GM10266 (cell line): ENCODE measurements at regions not wholly inside any gene's neighbourhood (a gene's known extent, or its start where the extent isn't known, plus 50 kb on each side); places are given as distances from the start of the nearest gene placed in this dataset.

Source experiments
- DNase-seq: peaks from one replicate; pipeline ENCODE4 v3.0.0; 2012; ENCODE audit errors: extremely low spot score
- CTCF ChIP-seq: IDR thresholded peaks from 2 replicates; pipeline ENCODE4 v1.5.1; 2012; ENCODE audit warnings: mild to moderate bottlenecking, low read depth; ENCODE audit not compliant: control insufficient read depth, insufficient read depth; ENCODE audit errors: missing control alignments

- DNase-seq = no peak
- no peak for TF ChIP-seq CTCF
Measured at GRCh38 chr6:104428184-104428583, 431.5 kb downstream of the HACE1 start.

GRCh38 chr6:104423691-104424090 is 436.0 kb downstream of the HACE1 start:
- DNase-seq = no peak

GRCh38 chr6:104421650-104422049 is 438.1 kb downstream of the HACE1 start:
- TF ChIP-seq CTCF = no peak
- no peak for DNase-seq

More at GRCh38 chr6:104423691-104424090, 436.0 kb downstream of the HACE1 start:
- no peak for TF ChIP-seq CTCF

GRCh38 chr6:104418839-104419238 is 440.9 kb downstream of the HACE1 start:
- TF ChIP-seq CTCF = no peak
- DNase-seq = no peak

- no peak for TF ChIP-seq CTCF
- DNase-seq = no peak
Measured at GRCh38 chr6:104418125-104418524, 441.6 kb downstream of the HACE1 start.

- TF ChIP-seq CTCF = no peak
- DNase-seq = no peak
Measured at GRCh38 chr6:104414723-104415122, 445.0 kb downstream of the HACE1 start.

GRCh38 chr6:104413767-104414166 is 446.0 kb downstream of the HACE1 start:
- TF ChIP-seq CTCF = no peak
- no peak for DNase-seq
